ENCODE measurements at regions not wholly inside any gene's neighbourhood (a gene's known extent, or its start where the extent isn't known, plus 50 kb on each side); places are given as distances from the start of the nearest gene placed in this dataset.

DNA sequence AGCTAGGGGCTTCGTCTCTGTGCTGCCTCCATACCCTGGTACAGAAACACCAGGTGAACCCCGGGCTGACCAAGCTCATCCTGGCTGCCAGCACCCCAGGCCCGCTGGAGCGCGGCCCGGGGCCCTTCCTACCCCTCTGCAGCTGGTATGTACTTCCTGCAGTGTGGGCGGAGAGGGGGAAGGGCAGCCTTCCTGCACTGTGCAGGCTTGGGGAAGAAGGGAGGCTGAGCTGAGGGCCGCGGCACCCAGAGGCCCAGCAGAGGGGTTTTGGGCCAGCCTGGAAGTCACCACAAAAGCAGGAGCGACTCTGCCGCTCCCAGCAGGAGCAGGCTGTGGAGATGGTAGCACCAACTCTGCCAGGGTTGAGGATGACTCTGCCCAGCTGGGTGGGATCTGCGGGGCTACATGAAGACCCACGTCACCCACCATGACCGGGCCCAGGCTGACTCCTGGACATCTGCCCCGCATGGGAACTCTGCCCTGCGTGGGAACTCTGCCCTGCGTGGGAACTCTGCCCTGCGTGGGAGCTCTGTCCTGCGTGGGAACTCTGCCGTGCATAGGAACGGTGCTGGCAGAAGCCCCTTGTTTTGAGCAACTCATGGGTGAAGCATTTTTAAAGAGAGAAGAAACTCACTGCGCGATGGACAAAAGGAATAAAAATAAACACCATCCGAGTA is 273.3 kb downstream of the NDUFA10 start:
- TF ChIP-seq, protein P1, sequence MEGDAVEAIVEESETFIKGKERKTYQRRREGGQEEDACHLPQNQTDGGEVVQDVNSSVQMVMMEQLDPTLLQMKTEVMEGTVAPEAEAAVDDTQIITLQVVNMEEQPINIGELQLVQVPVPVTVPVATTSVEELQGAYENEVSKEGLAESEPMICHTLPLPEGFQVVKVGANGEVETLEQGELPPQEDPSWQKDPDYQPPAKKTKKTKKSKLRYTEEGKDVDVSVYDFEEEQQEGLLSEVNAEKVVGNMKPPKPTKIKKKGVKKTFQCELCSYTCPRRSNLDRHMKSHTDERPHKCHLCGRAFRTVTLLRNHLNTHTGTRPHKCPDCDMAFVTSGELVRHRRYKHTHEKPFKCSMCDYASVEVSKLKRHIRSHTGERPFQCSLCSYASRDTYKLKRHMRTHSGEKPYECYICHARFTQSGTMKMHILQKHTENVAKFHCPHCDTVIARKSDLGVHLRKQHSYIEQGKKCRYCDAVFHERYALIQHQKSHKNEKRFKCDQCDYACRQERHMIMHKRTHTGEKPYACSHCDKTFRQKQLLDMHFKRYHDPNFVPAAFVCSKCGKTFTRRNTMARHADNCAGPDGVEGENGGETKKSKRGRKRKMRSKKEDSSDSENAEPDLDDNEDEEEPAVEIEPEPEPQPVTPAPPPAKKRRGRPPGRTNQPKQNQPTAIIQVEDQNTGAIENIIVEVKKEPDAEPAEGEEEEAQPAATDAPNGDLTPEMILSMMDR (IDR thresholded peaks at IDR 0.05; ENCODE audit: insufficient read depth, low read depth, low read length): no peak
- no peak for DNase-seq (ENCODE audit: low read depth)
- H3K4me3 ChIP-seq (ENCODE audit: low read depth, low read length): no peak overlapping the region

GRCh38 chr2:239750929-239751678 is 274.0 kb downstream of the NDUFA10 start:
- no peak for DNase-seq (ENCODE audit: low read depth)
- TF ChIP-seq, protein P1 (IDR thresholded peaks at IDR 0.05; ENCODE audit: insufficient read depth, low read depth, low read length): no peak
- H3K4me3 ChIP-seq (ENCODE audit: low read depth, low read length): no peak overlapping the region

- no peak overlapping the region for H3K4me3 ChIP-seq (ENCODE audit: low read depth, low read length)
- DNase-seq (ENCODE audit: low read depth): no peak
- TF ChIP-seq, protein P1 (IDR thresholded peaks at IDR 0.05; ENCODE audit: insufficient read depth, low read depth, low read length): no peak
Observed at GRCh38 chr2:239750045-239750835, 274.9 kb downstream of the NDUFA10 start.

DNA sequence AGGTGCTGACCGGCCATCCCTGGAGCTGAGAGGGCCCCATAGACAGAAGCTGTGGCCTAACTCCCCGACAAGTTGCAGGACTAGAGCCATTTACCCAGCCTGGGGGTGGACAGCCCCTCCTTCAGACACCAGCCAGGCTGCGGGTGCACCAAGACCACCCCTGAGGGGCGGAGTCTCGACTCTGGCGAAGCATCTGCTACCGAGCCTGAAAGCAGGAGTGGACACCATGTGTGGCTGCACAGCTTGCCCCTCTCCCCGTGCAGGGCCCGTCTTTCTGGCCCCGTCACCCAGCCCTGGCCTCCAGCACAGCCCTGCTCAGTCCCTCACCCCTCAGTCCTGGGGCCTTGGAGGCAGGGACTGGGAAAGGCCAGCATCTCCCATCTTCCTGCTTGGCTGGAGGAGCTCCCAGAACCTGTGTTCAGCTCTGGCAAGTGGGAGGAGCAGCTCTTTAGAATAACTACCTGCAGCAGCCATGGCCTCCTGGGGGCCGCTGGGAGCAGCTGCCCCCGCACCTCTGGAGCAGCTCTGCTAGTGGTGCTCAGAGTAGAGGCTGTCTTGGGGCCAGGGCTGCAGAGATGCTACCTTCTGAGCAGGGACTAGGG is 275.8 kb downstream of the NDUFA10 start:
- no peak overlapping the region for H3K4me3 ChIP-seq (ENCODE audit: low read depth, low read length)
- DNase-seq (ENCODE audit: low read depth): no peak
- TF ChIP-seq, protein P1 (IDR thresholded peaks at IDR 0.05; ENCODE audit: insufficient read depth, low read depth, low read length): no peak

DNA sequence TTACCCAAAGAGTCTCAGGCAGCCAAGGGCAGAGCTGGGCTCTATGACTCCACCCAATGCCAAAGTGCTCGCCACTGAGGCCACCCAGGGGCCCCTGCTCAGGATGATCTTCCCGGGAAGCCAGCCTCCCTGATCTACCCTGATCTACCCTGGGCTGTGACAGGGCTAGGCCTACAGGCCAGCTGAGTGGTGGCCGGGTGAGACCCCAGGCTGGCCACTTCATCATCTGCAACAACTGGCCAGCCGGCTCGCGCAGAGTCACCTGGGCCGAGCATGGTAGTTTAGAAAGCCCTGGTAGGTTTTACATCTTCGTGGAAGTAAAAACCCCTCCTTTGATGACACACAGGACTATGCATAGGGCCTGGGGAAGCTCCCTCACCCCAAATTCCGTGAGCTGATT is 276.3 kb downstream of the NDUFA10 start:
- no peak for DNase-seq (ENCODE audit: low read depth)
- no peak overlapping the region for H3K4me3 ChIP-seq (ENCODE audit: low read depth, low read length)
- TF ChIP-seq, protein P1 (IDR thresholded peaks at IDR 0.05; ENCODE audit: insufficient read depth, low read depth, low read length): no peak

GRCh38 chr2:239747771-239748170 is 277.4 kb downstream of the NDUFA10 start:
- DNase-seq (ENCODE audit: low read depth): no peak
- no peak overlapping the region for H3K4me3 ChIP-seq (ENCODE audit: low read depth, low read length)
- TF ChIP-seq, protein P1 (IDR thresholded peaks at IDR 0.05; ENCODE audit: insufficient read depth, low read depth, low read length): no peak
